Panc1 (cell line): ENCODE measurements at regions not wholly inside any gene's neighbourhood (a gene's known extent, or its start where the extent isn't known, plus 50 kb on each side); places are given as distances from the start of the nearest gene placed in this dataset.

Experiments
- ATAC-seq: fragments of 200-7000 bp; cut with Tn5 transposase; 2 replicates; pipeline ENCODE4 v1.9.1; 2020; ENCODE audit warnings: mild to moderate bottlenecking, moderate library complexity
- BruUV-seq: library from RNA; stranded (reverse); fragments of 400-500 nt; replicated peaks from 2 replicates; lab custom pipeline; 2021; lab: Mats Ljungman, UMichigan
- CTCF ChIA-PET: fragments of 300-600 bp; sonication (Branson Sonifier 250); formaldehyde crosslinking; loops from one replicate; lab custom pipeline; 2022; ENCODE audit warnings: antibody characterized with exemption; lab: Charles Lee
- POLR2A ChIA-PET: fragments of 300-600 bp; sonication (Branson Sonifier 250); formaldehyde crosslinking; loops from one replicate; lab custom pipeline; 2022; ENCODE audit warnings: antibody characterized with exemption; lab: Charles Lee
- DNase-seq: peaks from one replicate; pipeline ENCODE4 v3.0.0-alpha.2; 2010; ENCODE audit warnings: low read depth, low spot score
- H3K27ac ChIP-seq: 2 replicates; pipeline ENCODE4 v1.5.1; 2011; ENCODE audit warnings: mild to moderate bottlenecking, low read length, inconsistent platforms
- H3K27me3 ChIP-seq: fragments of 200-500 bp; sonication (Bioruptor generic); 2 replicates; pipeline ENCODE4 v1.6.0; 2014; ENCODE audit warnings: low read length, inconsistent platforms; ENCODE audit not compliant: control insufficient read depth, insufficient read depth
- H3K36me3 ChIP-seq: fragments of 200-500 bp; sonication (Bioruptor generic); 2 replicates; pipeline ENCODE4 v1.5.1; 2014; ENCODE audit warnings: inconsistent platforms, mild to moderate bottlenecking, low read length, moderate library complexity; ENCODE audit not compliant: control insufficient read depth, insufficient read depth
- H3K4me1 ChIP-seq: 2 replicates; pipeline ENCODE4 v1.5.1; 2011; ENCODE audit warnings: inconsistent platforms, mild to moderate bottlenecking, low read length, moderate library complexity; ENCODE audit not compliant: control insufficient read depth, insufficient read depth
- H3K4me3 ChIP-seq, 2 experiments: 2 replicates each; pipeline ENCODE4 v1.5.1; 2011 to 2012; ENCODE audit warnings: low read depth in 2 of 2, low read length in 2 of 2, mild to moderate bottlenecking in 2 of 2, inconsistent platforms in 1 of 2, moderate library complexity in 1 of 2
- H3K9me3 ChIP-seq: fragments of 200-500 bp; sonication (Bioruptor generic); 2 replicates; pipeline ENCODE4 v1.5.1; 2014; ENCODE audit warnings: low read depth, mild to moderate bottlenecking, inconsistent platforms, low read length, moderate library complexity; ENCODE audit not compliant: control insufficient read depth, insufficient read depth
- CTCF ChIP-seq: fragments of 450-650 bp; IDR thresholded peaks from 2 replicates; pipeline ENCODE4 v1.5.1; 2017; ENCODE audit warnings: mild to moderate bottlenecking
- POLR2AphosphoS5 ChIP-seq: IDR thresholded peaks from 2 replicates; pipeline ENCODE4 v1.6.1; 2012; ENCODE audit warnings: mild to moderate bottlenecking, low read depth, low read length, moderate library complexity
- REST ChIP-seq, 2 experiments: IDR thresholded peaks; 2 replicates each; pipeline ENCODE4 v1.6.1; 2011 to 2012; ENCODE audit warnings: low read depth in 2 of 2, control low read depth in 1 of 2, low read length in 1 of 2, mild to moderate bottlenecking in 1 of 2, moderate library complexity in 1 of 2; ENCODE audit not compliant: insufficient read depth in 1 of 2
- SIN3A ChIP-seq: IDR thresholded peaks from 2 replicates; pipeline ENCODE4 v1.6.1; 2012; ENCODE audit warnings: low read depth, mild to moderate bottlenecking, low read length, moderate library complexity, borderline replicate concordance; ENCODE audit not compliant: insufficient read depth
- TCF7L2 ChIP-seq: IDR thresholded peaks from 2 replicates; pipeline ENCODE4 v1.6.1; 2011; ENCODE audit warnings: mild to moderate bottlenecking, low read depth, low read length, inconsistent platforms
- in situ Hi-C: cut with HindIII; loops from 2 replicates; pipeline ENCODE4 v1.10.0; 2016; ENCODE audit warnings: low sequenced_read_pairs, low pct_unique_long_range_greater_than_20kb
- intact Hi-C: fragments of 100-400 bp; cut with micrococcal nuclease; formaldehyde crosslinking; loops from one replicate; pipeline ENCODE4 v1.10.0; 2022; ENCODE audit not compliant: unreplicated experiment

- intact Hi-C loops (no loop called here), in situ Hi-C loops (no loop called here)
- Histone ChIP-seq H3K36me3 (no peaks in the 10 kb centered on the region), H3K4me3 (no peak overlapping the region), H3K4me1 (no peaks in the 10 kb centered on the region), H3K27ac (no peak overlapping the region), H3K9me3 (no peaks in the 10 kb centered on the region), H3K27me3 (no peaks in the 10 kb centered on the region)
- ATAC-seq (no peak), DNase-seq (no peak)
- ChIA-PET CTCF (no interaction called here), POLR2A (no interaction called here)
- BruUV-seq = no TSS peak
- no peak for TF ChIP-seq SIN3A
- no peak for TF ChIP-seq TCF7L2
- no peak for TF ChIP-seq CTCF
- TF ChIP-seq POLR2AphosphoS5 = no peak
- TF ChIP-seq REST (IDR thresholded peaks at IDR 0.05; ENCODE audit: insufficient read depth in 1 of 2, low read depth in 2 of 2, low read length in 1 of 2) = no peak
Measured at GRCh38 chr13:31029102-31029501, 96.6 kb downstream of the TEX26 start.

- TF ChIP-seq SIN3A (no peak), POLR2AphosphoS5 (no peak), REST (IDR thresholded peaks at IDR 0.05; ENCODE audit: insufficient read depth in 1 of 2, low read depth in 2 of 2, low read length in 1 of 2) (no peak), CTCF (no peak), TCF7L2 (no peak)
- intact Hi-C loops (no loop called here), in situ Hi-C loops (no loop called here)
- H3K4me3 ChIP-seq = no peak overlapping the region
- ChIA-PET CTCF (no interaction called here), POLR2A (no interaction called here)
- H3K27ac ChIP-seq = no peak overlapping the region
- BruUV-seq = no TSS peak
- DNase-seq (no peak), ATAC-seq (no peak)
- H3K36me3 ChIP-seq = no peaks in the 10 kb centered on the region
- no peaks in the 10 kb centered on the region for H3K27me3 ChIP-seq
- no peaks in the 10 kb centered on the region for H3K4me1 ChIP-seq
- H3K9me3 ChIP-seq = no peaks in the 10 kb centered on the region
Measured at GRCh38 chr13:31027136-31027535, 94.7 kb downstream of the TEX26 start.
